Inflammatory macrophage (primary cell): ENCODE measurements at regions not wholly inside any gene's neighbourhood (a gene's known extent, or its start where the extent isn't known, plus 50 kb on each side); places are given as distances from the start of the nearest gene placed in this dataset.

Experiments used
- DNase-seq, 2 donors: peaks; one replicate each; pipeline ENCODE4 v3.0.0-alpha.2; 2020 to 2022

GRCh38 chr20:24872291-24873024 lies 76.6 kb upstream of the CST7 start:
- no peak for DNase-seq

- no peak for DNase-seq
These were observed 75.9 kb upstream of the CST7 start for GRCh38 chr20:24873025-24873620.

- DNase-seq = no peak
These were observed 74.0 kb upstream of the CST7 start for GRCh38 chr20:24875078-24875477.

GRCh38 chr20:24877652-24878051 lies 71.4 kb upstream of the CST7 start:
- peak in 1 of 2 donors; percentile 19 for DNase-seq

GRCh38 chr20:24878657-24879056 lies 70.4 kb upstream of the CST7 start:
- DNase-seq = no peak

GRCh38 chr20:24879875-24880274 lies 69.2 kb upstream of the CST7 start:
- no peak for DNase-seq

GRCh38 chr20:24880356-24880755 lies 68.7 kb upstream of the CST7 start:
- DNase-seq = no peak

- DNase-seq = no peak
These were observed 58.8 kb upstream of the CST7 start for GRCh38 chr20:24890286-24890685.

- DNase-seq = no peak
These were observed 57.3 kb upstream of the CST7 start for GRCh38 chr20:24891546-24892393.

GRCh38 chr20:24892522-24892921 lies 56.5 kb upstream of the CST7 start:
- DNase-seq = no peak

- no peak for DNase-seq
These were observed 56.1 kb upstream of the CST7 start for GRCh38 chr20:24892931-24893330.

GRCh38 chr20:24894488-24894887 lies 54.6 kb upstream of the CST7 start:
- no peak for DNase-seq

GRCh38 chr20:24894967-24895366 lies 54.1 kb upstream of the CST7 start:
- DNase-seq = no peak

- peak; percentile 81 to 88 for DNase-seq
These were observed 53.6 kb upstream of the CST7 start for GRCh38 chr20:24895431-24895830.

- no peak for DNase-seq
These were observed 53.0 kb upstream of the CST7 start for GRCh38 chr20:24895898-24896658.

GRCh38 chr20:24896984-24897383 lies 52.1 kb upstream of the CST7 start:
- DNase-seq = no peak

- DNase-seq = no peak
These were observed 51.1 kb upstream of the CST7 start for GRCh38 chr20:24897974-24898373.

- DNase-seq = no peak
These were observed 49.9 kb upstream of the CST7 start for GRCh38 chr20:24899153-24899552.
